T-helper 17 cell (primary cell): ENCODE measurements at regions not wholly inside any gene's neighbourhood (a gene's known extent, or its start where the extent isn't known, plus 50 kb on each side); places are given as distances from the start of the nearest gene placed in this dataset.

Experiments
- ATAC-seq: fragments of 150-1000 bp; cut with Tn5 transposase; 2 replicates; pipeline ENCODE4 v1.10.0; 2021; ENCODE audit warnings: mild to moderate bottlenecking, moderate library complexity
- DNase-seq, 3 donors: peaks; one replicate each; pipeline versions ENCODE4 v3.0.0 to v3.0.0-alpha.2; 2020 to 2021
- H3K9me3 ChIP-seq: one replicate; pipeline ENCODE4 v1.7.0; 2013; ENCODE audit warnings: low read length, mild to moderate bottlenecking; ENCODE audit not compliant: control insufficient read depth, poor library complexity, severe bottlenecking
- H3K27ac Mint-ChIP-seq: one replicate; pipeline ENCODE4 v1.8.0; 2022; ENCODE audit warnings: mild to moderate bottlenecking, moderate library complexity, mixed read lengths
- H3K27me3 Mint-ChIP-seq: one replicate; pipeline ENCODE4 v1.8.0; 2022; ENCODE audit warnings: mixed read lengths
- H3K36me3 Mint-ChIP-seq: one replicate; pipeline ENCODE4 v1.8.0; 2022; ENCODE audit warnings: low read depth, mixed read lengths
- H3K4me1 Mint-ChIP-seq: one replicate; pipeline ENCODE4 v1.8.0; 2022; ENCODE audit warnings: mild to moderate bottlenecking, mixed read lengths
- H3K4me3 Mint-ChIP-seq: one replicate; pipeline ENCODE4 v1.8.0; 2022; ENCODE audit warnings: mild to moderate bottlenecking, moderate library complexity, mixed read lengths

DNA sequence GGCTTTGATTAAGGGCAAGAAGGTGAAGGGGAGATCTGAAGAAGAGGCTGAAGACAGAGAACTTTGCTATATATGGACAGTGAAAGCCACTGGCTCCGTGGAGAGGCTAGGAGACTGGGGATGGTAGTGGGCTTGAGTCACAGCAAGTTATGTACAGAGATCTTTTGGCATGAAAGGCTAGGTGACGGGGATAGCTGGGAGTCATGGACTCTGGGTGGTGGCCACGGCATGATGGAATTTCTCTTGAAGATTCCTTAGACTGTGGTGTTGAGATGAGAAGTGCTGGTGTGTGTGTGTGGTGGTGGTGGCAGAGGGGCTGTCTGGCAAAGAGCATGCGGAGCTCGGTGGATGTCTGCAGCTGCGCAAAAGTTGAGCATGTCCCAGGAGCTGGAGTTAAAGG lies 120.6 kb upstream of the STC2 start:
- Mint-ChIP-seq H3K27ac (no peak overlapping the region), H3K4me3 (no peak overlapping the region), H3K36me3 (no peaks in the 10 kb centered on the region), H3K4me1 (no peaks in the 10 kb centered on the region), H3K27me3 (peaks cover 19% of the 10 kb centered on the region)
- ATAC-seq: no peak
- DNase-seq: no peak
- no peaks in the 10 kb centered on the region for H3K9me3 ChIP-seq

DNA sequence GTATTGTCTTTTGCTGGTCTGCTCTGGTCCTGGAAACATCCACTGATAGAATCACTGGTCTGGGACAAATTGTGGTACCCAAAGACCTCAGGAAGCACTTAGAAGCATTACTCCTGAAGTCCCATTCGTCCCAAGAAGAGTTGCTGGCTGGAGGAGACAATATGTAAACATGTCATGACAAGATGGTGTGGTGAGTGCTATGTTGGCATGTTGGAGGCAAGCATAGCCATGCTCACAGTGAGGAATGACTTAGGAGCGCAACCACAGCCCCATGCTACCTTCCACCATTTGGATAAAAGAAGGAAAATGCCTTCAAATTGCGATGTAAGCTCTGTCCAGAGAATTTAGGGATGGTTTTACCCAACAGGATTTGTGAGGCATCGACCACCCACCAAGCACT lies 115.8 kb upstream of the STC2 start:
- no peak overlapping the region for H3K4me3 Mint-ChIP-seq
- no peak overlapping the region for H3K27ac Mint-ChIP-seq
- H3K4me1 Mint-ChIP-seq: no peaks in the 10 kb centered on the region
- no peaks in the 10 kb centered on the region for H3K9me3 ChIP-seq
- ATAC-seq (no peak), DNase-seq (no peak)
- H3K27me3 Mint-ChIP-seq: no peaks in the 10 kb centered on the region
- no peaks in the 10 kb centered on the region for H3K36me3 Mint-ChIP-seq

DNA sequence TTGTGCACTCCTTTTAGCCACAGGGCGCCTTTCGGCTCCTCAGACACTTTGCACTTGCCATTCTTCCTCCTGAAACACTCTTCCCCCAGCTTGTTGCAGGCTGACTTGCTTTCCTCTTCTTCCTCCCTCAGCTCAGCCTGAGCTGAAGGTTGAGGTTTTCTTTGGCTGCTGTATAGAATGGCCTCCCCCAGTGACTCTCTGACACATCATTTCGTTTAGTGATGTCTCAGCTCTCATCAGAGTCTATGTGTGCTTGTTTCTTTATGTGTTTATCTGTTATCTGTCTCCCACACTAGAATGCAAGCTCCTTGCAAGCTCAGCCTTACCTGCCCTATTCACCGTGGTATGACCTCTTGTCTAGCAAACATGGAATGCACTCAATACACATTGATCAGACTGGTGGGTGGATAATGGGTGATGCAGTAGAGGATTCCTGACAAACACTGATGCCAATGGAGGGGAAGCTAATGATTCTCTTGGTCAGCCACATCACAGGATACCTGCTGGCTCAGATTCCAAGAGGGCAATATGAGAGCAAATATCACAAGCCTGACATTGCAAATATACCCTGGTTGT lies 112.9 kb upstream of the STC2 start:
- no peaks in the 10 kb centered on the region for H3K4me1 Mint-ChIP-seq
- H3K4me3 Mint-ChIP-seq: no peak overlapping the region
- ATAC-seq (no peak), DNase-seq (no peak)
- H3K36me3 Mint-ChIP-seq: no peaks in the 10 kb centered on the region
- no peak overlapping the region for H3K27ac Mint-ChIP-seq
- no peaks in the 10 kb centered on the region for H3K27me3 Mint-ChIP-seq
- H3K9me3 ChIP-seq: no peaks in the 10 kb centered on the region

DNA sequence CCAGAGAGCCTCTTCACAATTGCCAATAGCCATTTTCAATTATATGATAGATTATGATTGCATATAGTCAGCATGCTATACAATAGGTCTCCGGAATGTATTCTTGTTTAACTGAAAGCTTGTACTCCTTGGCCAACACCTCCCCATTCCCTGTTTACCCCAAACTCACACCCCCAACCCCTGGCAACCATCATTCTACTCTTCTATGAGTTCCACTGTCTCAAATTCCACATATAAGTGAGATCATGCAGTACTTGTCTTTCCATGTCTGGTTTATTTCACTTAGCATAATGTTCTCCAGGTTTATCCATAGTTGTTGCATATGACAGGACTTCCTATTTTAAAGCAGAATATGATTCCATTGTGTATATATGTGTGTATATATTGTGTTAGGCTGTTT lies 110.7 kb upstream of the STC2 start:
- no peak overlapping the region for H3K27ac Mint-ChIP-seq
- H3K4me3 Mint-ChIP-seq: no peak overlapping the region
- no peaks in the 10 kb centered on the region for H3K36me3 Mint-ChIP-seq
- DNase-seq (no peak), ATAC-seq (no peak)
- no peaks in the 10 kb centered on the region for H3K4me1 Mint-ChIP-seq
- no peaks in the 10 kb centered on the region for H3K9me3 ChIP-seq
- H3K27me3 Mint-ChIP-seq: no peaks in the 10 kb centered on the region

- Mint-ChIP-seq H3K27me3 (no peaks in the 10 kb centered on the region), H3K36me3 (no peaks in the 10 kb centered on the region), H3K4me3 (no peak overlapping the region), H3K4me1 (no peaks in the 10 kb centered on the region), H3K27ac (no peak overlapping the region)
- DNase-seq (no peak), ATAC-seq (no peak)
- no peaks in the 10 kb centered on the region for H3K9me3 ChIP-seq
Observed at GRCh38 chr5:173435447-173435846, 107.2 kb upstream of the STC2 start.

DNA sequence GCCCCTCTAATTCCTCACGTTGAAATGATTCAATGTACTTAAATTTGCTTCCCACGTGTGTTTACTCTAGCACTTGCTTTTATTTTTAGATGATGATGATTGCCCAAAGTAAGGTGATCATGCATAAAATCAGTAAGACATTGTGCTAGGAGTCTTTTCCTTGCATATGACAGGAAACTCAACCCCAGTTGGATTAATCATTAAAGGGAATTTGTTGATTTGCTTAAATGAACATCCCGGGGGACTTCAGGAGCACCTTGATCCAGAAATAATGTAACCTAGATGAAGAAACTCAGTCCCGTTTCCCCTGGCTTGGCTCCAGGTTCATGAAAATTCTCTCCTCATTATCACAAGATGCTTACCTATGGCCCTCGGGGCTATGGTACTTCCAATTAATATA lies 106.1 kb upstream of the STC2 start:
- peaks cover 4% of the 10 kb centered on the region for H3K27me3 Mint-ChIP-seq
- no peak for DNase-seq
- no peak for ATAC-seq
- H3K27ac Mint-ChIP-seq: no peak overlapping the region
- no peak overlapping the region for H3K4me3 Mint-ChIP-seq
- H3K36me3 Mint-ChIP-seq: no peaks in the 10 kb centered on the region
- no peaks in the 10 kb centered on the region for H3K9me3 ChIP-seq
- no peaks in the 10 kb centered on the region for H3K4me1 Mint-ChIP-seq

DNA sequence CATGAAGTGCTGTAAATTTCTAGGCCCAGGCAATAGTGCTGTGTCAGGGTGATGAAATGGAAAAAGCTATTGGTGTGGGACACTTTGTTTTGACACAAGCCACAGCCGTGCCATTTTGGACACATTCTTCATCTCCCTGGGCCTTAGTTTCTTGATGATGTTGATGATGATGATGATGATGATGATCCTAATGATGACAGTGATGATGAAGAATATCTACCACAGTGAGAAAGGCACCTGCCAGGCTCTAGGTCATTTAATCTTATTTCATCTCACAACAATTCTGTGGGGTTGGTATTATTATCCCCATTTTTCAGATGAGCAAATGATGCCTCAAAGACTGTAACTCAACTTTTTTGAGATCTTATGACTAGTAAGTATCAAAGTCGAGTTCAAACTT lies 102.2 kb upstream of the STC2 start:
- DNase-seq: no peak
- Mint-ChIP-seq H3K36me3 (no peaks in the 10 kb centered on the region), H3K27me3 (peaks cover 11% of the 10 kb centered on the region), H3K4me1 (no peaks in the 10 kb centered on the region), H3K27ac (no peak overlapping the region), H3K4me3 (no peak overlapping the region)
- ATAC-seq: no peak
- no peaks in the 10 kb centered on the region for H3K9me3 ChIP-seq

DNA sequence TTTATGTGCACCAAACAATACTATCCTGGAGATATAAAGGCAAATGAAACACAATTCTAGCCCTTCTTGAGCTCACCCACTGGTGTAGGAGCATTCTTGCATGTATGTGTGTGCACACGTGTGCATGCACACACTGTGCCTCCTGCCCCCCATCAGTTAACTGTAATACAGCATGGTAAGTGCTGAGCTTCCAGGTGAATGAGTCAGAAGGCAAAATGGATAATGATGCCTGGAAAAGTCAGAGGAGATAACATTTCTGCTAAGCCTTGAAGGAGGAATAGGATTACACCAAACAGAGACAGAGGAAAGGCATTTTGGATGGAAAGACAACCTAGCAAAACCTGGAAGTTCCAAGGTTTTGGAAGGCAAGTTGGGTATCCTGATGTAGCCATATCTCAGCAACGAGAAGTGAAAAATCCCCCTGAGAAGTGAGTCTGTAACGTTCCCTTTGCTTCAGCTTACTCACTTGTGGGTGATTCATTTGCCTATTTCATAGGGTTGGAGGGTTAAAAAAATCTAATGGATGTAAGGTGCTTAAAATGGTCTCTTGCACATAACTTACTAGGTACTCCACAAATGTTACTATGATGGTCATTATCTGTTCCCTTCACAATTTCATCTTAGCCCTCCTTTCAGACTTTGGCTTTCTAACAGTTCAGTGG lies 101.4 kb upstream of the STC2 start:
- no peaks in the 10 kb centered on the region for H3K9me3 ChIP-seq
- DNase-seq: no peak
- H3K27ac Mint-ChIP-seq: no peak overlapping the region
- no peak overlapping the region for H3K4me3 Mint-ChIP-seq
- no peaks in the 10 kb centered on the region for H3K4me1 Mint-ChIP-seq
- no peaks in the 10 kb centered on the region for H3K36me3 Mint-ChIP-seq
- no peak for ATAC-seq
- peaks cover 14% of the 10 kb centered on the region for H3K27me3 Mint-ChIP-seq

- ATAC-seq (no peak), DNase-seq (no peak)
- Mint-ChIP-seq H3K4me3 (no peak overlapping the region), H3K4me1 (no peaks in the 10 kb centered on the region), H3K27me3 (peaks cover 11% of the 10 kb centered on the region), H3K36me3 (no peaks in the 10 kb centered on the region), H3K27ac (no peak overlapping the region)
- no peaks in the 10 kb centered on the region for H3K9me3 ChIP-seq
Observed at GRCh38 chr5:173423452-173424117, 95.4 kb upstream of the STC2 start.

DNA sequence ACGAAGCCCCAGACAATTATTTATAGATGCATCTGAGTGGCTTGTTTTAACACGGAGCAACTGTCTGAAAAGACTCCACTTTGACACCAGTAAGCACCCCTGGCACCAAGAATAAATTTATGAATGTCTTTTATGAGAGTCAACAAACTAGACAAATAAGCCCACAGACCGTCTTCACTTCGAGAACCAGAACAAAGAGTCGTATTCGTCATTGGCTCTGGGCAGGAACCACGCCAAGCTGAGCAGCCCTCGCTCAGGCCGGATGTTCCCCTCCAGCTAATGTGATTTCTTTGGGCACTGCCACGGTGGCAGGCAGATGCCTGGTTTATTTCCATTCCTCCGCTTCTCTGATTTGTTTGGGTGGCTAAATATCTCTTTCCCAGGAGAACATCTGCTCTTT lies 91.9 kb upstream of the STC2 start:
- Mint-ChIP-seq H3K4me1 (no peaks in the 10 kb centered on the region), H3K4me3 (no peak overlapping the region), H3K27me3 (peaks cover 4% of the 10 kb centered on the region), H3K36me3 (no peaks in the 10 kb centered on the region), H3K27ac (no peak overlapping the region)
- no peak for ATAC-seq
- DNase-seq: no peak
- no peaks in the 10 kb centered on the region for H3K9me3 ChIP-seq

GRCh38 chr5:173413471-173413982 lies 85.3 kb upstream of the STC2 start:
- no peak for DNase-seq

DNA sequence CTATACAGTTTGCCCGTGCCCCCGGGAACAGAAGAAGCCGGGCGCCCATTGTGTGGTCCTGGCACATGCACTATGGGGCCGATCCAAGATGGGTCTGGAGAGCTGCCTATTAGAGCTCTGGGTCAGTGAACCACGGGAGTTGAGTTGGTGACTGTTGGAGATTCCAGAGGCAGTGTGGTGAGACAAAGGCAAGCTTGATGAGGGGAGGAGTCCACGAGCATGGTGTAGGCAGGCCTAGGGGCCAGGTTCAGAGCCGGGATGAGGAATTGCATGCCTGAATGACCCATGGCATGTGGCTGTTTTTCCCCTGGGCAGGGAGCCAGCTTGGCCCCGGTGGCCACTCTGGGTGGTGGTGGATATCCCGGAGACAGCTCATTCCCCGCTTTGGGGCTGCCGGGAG lies 84.4 kb upstream of the STC2 start:
- Mint-ChIP-seq H3K36me3 (no peaks in the 10 kb centered on the region), H3K27me3 (peaks cover 19% of the 10 kb centered on the region), H3K4me3 (no peak overlapping the region), H3K4me1 (no peaks in the 10 kb centered on the region), H3K27ac (no peak overlapping the region)
- ATAC-seq: no peak
- no peak for DNase-seq
- H3K9me3 ChIP-seq: no peaks in the 10 kb centered on the region

More at GRCh38 chr5:173413471-173413982, 85.3 kb upstream of the STC2 start:
- H3K9me3 ChIP-seq: no peaks in the 10 kb centered on the region
- Mint-ChIP-seq H3K4me3 (no peak overlapping the region), H3K4me1 (no peaks in the 10 kb centered on the region), H3K27me3 (peaks cover 19% of the 10 kb centered on the region), H3K36me3 (no peaks in the 10 kb centered on the region), H3K27ac (no peak overlapping the region)
- no peak for ATAC-seq

DNA sequence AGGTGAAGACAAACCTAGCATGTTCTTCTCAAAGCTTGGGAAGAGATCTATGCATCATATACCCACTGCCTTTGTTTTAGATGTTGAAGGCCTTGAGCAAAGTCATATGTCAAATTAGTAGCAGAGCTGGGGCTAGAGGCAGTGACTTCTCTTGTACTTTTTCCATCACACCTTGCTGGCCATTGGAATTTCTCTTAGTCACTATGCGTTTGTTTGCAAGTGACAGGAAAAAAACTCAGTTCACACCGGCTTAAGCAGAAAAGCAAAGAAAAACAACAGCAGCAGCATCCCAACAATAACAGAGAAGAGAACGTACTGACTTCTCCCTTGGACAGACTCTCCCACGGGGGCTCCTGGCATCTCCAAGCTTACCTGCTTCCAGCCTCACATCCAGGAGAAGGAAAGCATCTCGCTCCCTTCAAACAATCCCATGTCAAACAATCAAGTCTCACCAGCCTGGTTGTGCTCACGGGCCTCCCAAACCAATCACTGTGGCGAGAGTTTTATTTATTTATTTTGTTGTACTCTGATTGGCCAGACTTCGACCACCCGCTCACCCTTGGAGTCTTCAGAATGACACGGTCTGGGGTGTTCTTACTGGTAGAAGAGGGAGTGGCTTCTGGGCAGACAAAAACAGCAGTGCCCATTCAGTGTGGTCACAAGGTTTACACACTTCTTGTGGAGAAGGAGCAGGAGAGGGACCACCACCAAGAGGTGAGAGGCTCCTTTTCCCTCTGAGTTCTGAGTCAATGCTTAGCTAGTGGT lies 83.8 kb upstream of the STC2 start:
- no peaks in the 10 kb centered on the region for H3K36me3 Mint-ChIP-seq
- ATAC-seq (no peak), DNase-seq (no peak)
- H3K4me1 Mint-ChIP-seq: no peaks in the 10 kb centered on the region
- no peak overlapping the region for H3K4me3 Mint-ChIP-seq
- H3K27ac Mint-ChIP-seq: no peak overlapping the region
- no peaks in the 10 kb centered on the region for H3K9me3 ChIP-seq
- H3K27me3 Mint-ChIP-seq: peaks cover 19% of the 10 kb centered on the region
